ENCODE measurements at regions not wholly inside any gene's neighbourhood (a gene's known extent, or its start where the extent isn't known, plus 50 kb on each side); places are given as distances from the start of the nearest gene placed in this dataset.

GRCh38 chr1:39141925-39142324 is 62.6 kb upstream of the MACF1 start:
- DNase-seq, result no peak

- DNase-seq, result no peak
These were observed 62.0 kb upstream of the MACF1 start for GRCh38 chr1:39142401-39143060.

GRCh38 chr1:39144924-39145323 is 59.6 kb upstream of the MACF1 start:
- no peak for DNase-seq

GRCh38 chr1:39145331-39145965 is 59.0 kb upstream of the MACF1 start:
- no peak for DNase-seq

GRCh38 chr1:39146681-39147080 is 57.8 kb upstream of the MACF1 start:
- no peak for DNase-seq

- no peak for DNase-seq
These were observed 57.1 kb upstream of the MACF1 start for GRCh38 chr1:39147099-39148025.

- DNase-seq, result no peak
These were observed 55.6 kb upstream of the MACF1 start for GRCh38 chr1:39148942-39149341.

- DNase-seq, result no peak
These were observed 55.0 kb upstream of the MACF1 start for GRCh38 chr1:39149509-39149908.

- DNase-seq, result no peak
These were observed 53.7 kb upstream of the MACF1 start for GRCh38 chr1:39150779-39151178.

GRCh38 chr1:39151267-39151666 is 53.2 kb upstream of the MACF1 start:
- no peak for DNase-seq

- no peak for DNase-seq
These were observed 51.6 kb upstream of the MACF1 start for GRCh38 chr1:39152923-39153322.

- no peak for DNase-seq
These were observed 50.8 kb upstream of the MACF1 start for GRCh38 chr1:39153684-39154083.

GRCh38 chr1:39154553-39155421 is 49.7 kb upstream of the MACF1 start:
- no peak for DNase-seq

Data from stimulated activated CD4-positive, alpha-beta T cell treated with anti-CD3 and anti-CD28 coated beads, Interleukin-12 subunit alpha, Interleukin-12 subunit beta, amount 100 ng/mL, for 4 hours (primary cell).